PFSK-1 (cell line): ENCODE measurements at regions not wholly inside any gene's neighbourhood (a gene's known extent, or its start where the extent isn't known, plus 50 kb on each side); places are given as distances from the start of the nearest gene placed in this dataset.

Experiments used
- FOXP2 ChIP-seq: optimal IDR thresholded peaks from 2 replicates; pipeline ENCODE3; 2011; ENCODE audit warnings: borderline replicate concordance, control low read depth, inconsistent platforms; ENCODE audit not compliant: insufficient read depth; ENCODE audit errors: extremely low read length, extremely low read depth
- POLR2AphosphoS5 ChIP-seq: IDR thresholded peaks from 2 replicates; pipeline ENCODE4 v1.6.1; 2012; ENCODE audit warnings: low read depth, mild to moderate bottlenecking, control low read depth, low read length, moderate library complexity
- REST ChIP-seq, 2 experiments: IDR thresholded peaks; 2 replicates each; pipeline versions ENCODE4 v1.6.1 to v1.8.0; 2011 to 2012; ENCODE audit warnings: low read depth in 2 of 2, low read length in 2 of 2, control low read depth in 1 of 2, inconsistent platforms in 1 of 2, mild to moderate bottlenecking in 1 of 2, moderate library complexity in 1 of 2; ENCODE audit not compliant: insufficient read depth in 1 of 2
- TAF1 ChIP-seq: IDR thresholded peaks from 2 replicates; pipeline ENCODE4 v1.6.1; 2012; ENCODE audit warnings: low read length, control low read depth, borderline replicate concordance; ENCODE audit not compliant: insufficient read depth

DNA sequence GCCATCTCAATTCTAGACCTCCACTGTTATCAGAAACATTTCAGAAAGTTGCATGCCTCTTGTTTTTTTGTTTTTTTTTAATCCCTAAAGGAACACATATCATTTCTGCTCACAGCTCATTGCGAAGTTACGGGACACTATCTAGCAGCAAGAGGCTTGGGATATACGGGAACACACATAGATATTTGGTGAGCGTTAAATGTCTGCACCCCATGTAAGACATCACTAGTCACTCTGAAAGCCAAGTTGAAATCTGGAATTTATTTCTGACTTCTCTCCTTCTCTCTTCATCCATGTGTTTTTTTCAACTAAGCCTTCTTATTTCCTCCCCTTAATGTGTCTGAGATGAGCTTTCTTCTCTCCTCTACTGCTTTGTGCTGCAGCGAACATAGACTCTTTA is 683.7 kb downstream of the PDHA2 start:
- TF ChIP-seq POLR2AphosphoS5 (no peak), REST (IDR thresholded peaks at IDR 0.05; ENCODE audit: insufficient read depth in 1 of 2, low read depth in 2 of 2, low read length in 2 of 2) (no peak), FOXP2 (no peak), TAF1 (no peak)
